ENCODE measurements at regions not wholly inside any gene's neighbourhood (a gene's known extent, or its start where the extent isn't known, plus 50 kb on each side); places are given as distances from the start of the nearest gene placed in this dataset.
"Not testable (repeated sequence)": the region's sequence is repeated elsewhere in the genome, so short reads cannot be mapped to it uniquely, and the experiment has no call there.

DNA sequence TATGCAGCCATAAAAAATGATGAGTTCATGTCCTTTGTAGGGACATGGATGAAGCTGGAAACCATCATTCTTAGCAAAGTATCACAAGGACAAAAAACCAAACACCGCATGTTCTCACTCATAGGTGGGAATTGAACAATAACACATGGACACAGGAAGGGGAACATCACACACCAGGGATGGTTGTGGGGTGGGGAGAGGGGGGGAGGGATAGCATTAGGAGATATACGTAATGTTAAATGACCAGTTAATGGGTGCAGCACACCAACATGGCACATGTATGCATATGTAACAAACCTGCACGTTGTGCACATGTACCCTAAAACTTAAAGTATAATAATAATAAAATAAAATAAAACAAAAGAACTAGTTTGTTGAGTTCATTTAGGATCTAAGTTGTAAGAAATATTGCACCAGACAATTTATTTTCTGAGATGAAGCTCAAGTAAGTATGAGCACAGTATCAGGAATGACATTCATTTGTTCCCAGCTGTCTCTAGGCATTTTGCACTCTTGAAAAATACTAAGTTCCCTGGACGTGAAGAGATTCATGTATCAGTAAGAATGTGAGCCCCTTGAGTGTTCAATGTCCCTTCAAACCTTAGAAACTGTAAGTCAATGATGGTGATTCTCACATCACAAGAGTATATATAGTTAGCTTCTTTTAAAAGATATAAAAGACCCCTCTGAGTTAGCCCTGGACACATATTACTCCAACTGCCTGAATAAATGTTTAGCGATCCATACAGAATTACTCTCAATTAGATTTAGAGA, 1519.3 kb upstream of the TPTE start:
- H3K27ac ChIP-seq (ENCODE audit: low read length in 2 of 2); H3K9me3 ChIP-seq (ENCODE audit: control extremely low read depth in 1 of 3, control insufficient read depth in 2 of 3, insufficient read depth in 1 of 3, low read length in 2 of 3); H3K79me2 ChIP-seq (ENCODE audit: control insufficient read depth, insufficient read depth, low read length); CTCF ChIA-PET; H3K4me1 ChIP-seq (ENCODE audit: control insufficient read depth in 2 of 2, insufficient read depth in 2 of 2, low read length in 2 of 2); H3K4me2 ChIP-seq (replicated peaks; ENCODE audit: low read depth, low read length, poor library complexity, severe bottlenecking); H3K27me3 Mint-ChIP-seq; H3K9ac ChIP-seq (ENCODE audit: low read length); H3K4me3 Mint-ChIP-seq; H2AFZ ChIP-seq (ENCODE audit: insufficient read depth, low read depth, low read length, poor library complexity, severe bottlenecking); DNase-seq; ATAC-seq (ENCODE audit: low read depth); H3K27me3 ChIP-seq (replicated peaks in 1 of 4; ENCODE audit: control extremely low read depth in 1 of 4, control insufficient read depth in 3 of 4, insufficient read depth in 4 of 4, low read length in 3 of 4); intact Hi-C loops (cut with micrococcal nuclease); POLR2A ChIA-PET; H3K9me3 Mint-ChIP-seq (ENCODE audit: insufficient read depth); H4K20me1 ChIP-seq (ENCODE audit: control insufficient read depth, insufficient read depth, low read length, poor library complexity, severe bottlenecking); H3K4me3 ChIP-seq (ENCODE audit: control extremely low read depth in 1 of 5, extremely low read depth in 1 of 5, insufficient read depth in 1 of 5, low read depth in 2 of 5, low read length in 4 of 5); H3K27ac Mint-ChIP-seq; H3K4me1 Mint-ChIP-seq; H3K36me3 ChIP-seq (replicated peaks in 1 of 2; ENCODE audit: control extremely low read depth in 1 of 2, control insufficient read depth in 1 of 2, extremely low read depth in 1 of 2, insufficient read depth in 2 of 2, low read length in 1 of 2): not testable (repeated sequence)
- 67% methylated on average over 1 of the region's 5 CpGs for whole genome bisulfite sequencing (ENCODE audit: insufficient coverage)

DNA sequence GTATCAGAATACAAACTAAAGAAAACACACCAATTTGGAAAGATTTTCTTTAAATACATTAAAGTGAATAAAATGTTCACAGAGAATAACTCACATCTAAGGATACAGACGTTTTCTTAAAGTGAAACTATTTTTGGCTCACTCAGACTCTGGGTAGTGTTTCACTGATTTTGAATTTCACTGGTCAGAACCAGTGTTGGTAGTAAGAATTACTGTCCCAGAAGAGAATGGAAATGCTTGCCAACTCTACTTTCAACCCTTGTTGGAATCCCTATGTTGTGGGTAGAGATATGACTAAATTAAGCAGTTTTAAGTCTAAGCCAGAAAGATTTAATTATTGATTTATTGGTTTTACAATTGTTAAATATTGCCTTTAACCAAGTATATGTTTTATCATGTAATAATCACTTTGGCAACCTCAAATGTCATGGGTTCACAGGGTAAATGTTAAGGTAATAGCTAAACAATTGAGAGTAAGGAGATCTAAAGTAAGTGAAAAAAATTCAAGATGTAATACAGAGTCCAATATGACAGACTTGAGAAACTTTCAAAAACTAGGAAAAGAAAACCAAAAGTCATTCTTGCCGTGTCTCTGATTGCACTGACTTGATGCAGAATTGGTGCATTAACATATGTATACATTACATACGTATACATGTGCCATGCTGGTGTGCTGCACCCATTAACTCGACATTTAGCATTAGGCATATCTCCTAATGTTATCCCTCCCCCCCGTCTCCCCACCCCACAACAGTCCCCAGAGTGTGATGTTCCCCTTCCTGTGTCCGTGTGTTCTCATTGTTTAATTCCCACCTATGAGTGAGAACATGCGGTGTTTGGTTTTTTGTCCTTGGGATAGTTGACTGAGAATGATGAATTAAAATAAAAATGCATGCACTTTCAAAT, 1517.2 kb upstream of the TPTE start:
- WGBS (ENCODE audit: insufficient coverage), result 57% methylated on average over 6 of the region's 7 CpGs
- H2AFZ ChIP-seq (ENCODE audit: insufficient read depth, low read depth, low read length, poor library complexity, severe bottlenecking); H3K27ac Mint-ChIP-seq; H3K4me3 Mint-ChIP-seq; H3K9me3 Mint-ChIP-seq (ENCODE audit: insufficient read depth); DNase-seq; H3K4me1 Mint-ChIP-seq; H3K27me3 ChIP-seq (replicated peaks in 1 of 4; ENCODE audit: control extremely low read depth in 1 of 4, control insufficient read depth in 3 of 4, insufficient read depth in 4 of 4, low read length in 3 of 4); H3K9ac ChIP-seq (ENCODE audit: low read length); POLR2A ChIA-PET; ATAC-seq (ENCODE audit: low read depth); H3K36me3 ChIP-seq (replicated peaks in 1 of 2; ENCODE audit: control extremely low read depth in 1 of 2, control insufficient read depth in 1 of 2, extremely low read depth in 1 of 2, insufficient read depth in 2 of 2, low read length in 1 of 2); H3K4me1 ChIP-seq (ENCODE audit: control insufficient read depth in 2 of 2, insufficient read depth in 2 of 2, low read length in 2 of 2); H3K27me3 Mint-ChIP-seq; intact Hi-C loops (cut with micrococcal nuclease); H3K79me2 ChIP-seq (ENCODE audit: control insufficient read depth, insufficient read depth, low read length); H3K4me2 ChIP-seq (replicated peaks; ENCODE audit: low read depth, low read length, poor library complexity, severe bottlenecking); CTCF ChIA-PET; H3K4me3 ChIP-seq (ENCODE audit: control extremely low read depth in 1 of 5, extremely low read depth in 1 of 5, insufficient read depth in 1 of 5, low read depth in 2 of 5, low read length in 4 of 5); H3K27ac ChIP-seq (ENCODE audit: low read length in 2 of 2); H4K20me1 ChIP-seq (ENCODE audit: control insufficient read depth, insufficient read depth, low read length, poor library complexity, severe bottlenecking): not testable (repeated sequence)
- H3K9me3 ChIP-seq (ENCODE audit: control extremely low read depth in 1 of 3, control insufficient read depth in 2 of 3, insufficient read depth in 1 of 3, low read length in 2 of 3), result peaks cover 3 to 15% (median 10%) of the 10 kb centered on the region in 3 donors

DNA sequence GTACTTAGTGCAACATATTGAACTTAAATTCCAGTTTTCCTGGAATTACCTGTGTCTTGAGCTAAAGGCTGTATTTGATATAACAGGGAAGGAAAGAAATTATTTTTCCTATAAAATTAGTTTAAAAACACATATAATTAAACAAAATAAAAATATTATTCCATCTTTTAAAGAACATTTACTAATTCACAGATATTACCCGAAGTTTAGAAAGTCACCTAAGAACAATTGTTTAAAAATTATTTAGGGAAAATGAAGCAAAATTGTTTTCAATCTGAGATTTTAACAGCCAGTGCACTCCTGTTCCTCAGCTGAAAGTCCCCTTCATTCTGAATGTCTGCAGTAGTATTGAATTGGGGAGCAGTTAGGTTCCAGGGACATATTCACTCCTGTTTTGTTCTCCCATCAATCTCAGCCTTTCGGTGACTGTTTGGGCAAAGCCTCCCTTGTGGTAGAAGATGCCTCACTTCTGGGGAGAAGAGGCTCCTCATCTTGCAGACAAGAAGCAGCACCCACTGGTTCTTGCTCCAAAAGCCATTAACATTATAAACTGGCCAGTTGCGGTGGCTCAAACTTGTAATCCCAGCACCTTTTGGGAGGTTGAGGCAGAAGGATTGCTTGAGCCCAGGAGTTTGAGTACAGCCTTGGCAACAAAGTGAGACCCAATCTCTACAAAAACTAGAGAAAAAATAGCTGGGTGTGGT, 1516.4 kb upstream of the TPTE start:
- H3K27ac Mint-ChIP-seq; H3K36me3 ChIP-seq (replicated peaks in 1 of 2; ENCODE audit: control extremely low read depth in 1 of 2, control insufficient read depth in 1 of 2, extremely low read depth in 1 of 2, insufficient read depth in 2 of 2, low read length in 1 of 2); H3K27ac ChIP-seq (ENCODE audit: low read length in 2 of 2); H3K9me3 Mint-ChIP-seq (ENCODE audit: insufficient read depth); H4K20me1 ChIP-seq (ENCODE audit: control insufficient read depth, insufficient read depth, low read length, poor library complexity, severe bottlenecking); H3K4me3 Mint-ChIP-seq; H3K27me3 ChIP-seq (replicated peaks in 1 of 4; ENCODE audit: control extremely low read depth in 1 of 4, control insufficient read depth in 3 of 4, insufficient read depth in 4 of 4, low read length in 3 of 4); H3K9ac ChIP-seq (ENCODE audit: low read length); H3K4me2 ChIP-seq (replicated peaks; ENCODE audit: low read depth, low read length, poor library complexity, severe bottlenecking); DNase-seq; ATAC-seq (ENCODE audit: low read depth); POLR2A ChIA-PET; intact Hi-C loops (cut with micrococcal nuclease); H3K4me3 ChIP-seq (ENCODE audit: control extremely low read depth in 1 of 5, extremely low read depth in 1 of 5, insufficient read depth in 1 of 5, low read depth in 2 of 5, low read length in 4 of 5); H3K4me1 Mint-ChIP-seq; H3K27me3 Mint-ChIP-seq; H3K4me1 ChIP-seq (ENCODE audit: control insufficient read depth in 2 of 2, insufficient read depth in 2 of 2, low read length in 2 of 2); H2AFZ ChIP-seq (ENCODE audit: insufficient read depth, low read depth, low read length, poor library complexity, severe bottlenecking); H3K79me2 ChIP-seq (ENCODE audit: control insufficient read depth, insufficient read depth, low read length): not testable (repeated sequence)
- H3K9me3 ChIP-seq (ENCODE audit: control extremely low read depth in 1 of 3, control insufficient read depth in 2 of 3, insufficient read depth in 1 of 3, low read length in 2 of 3), result peaks cover 2 to 15% (median 10%) of the 10 kb centered on the region in 3 donors
- CTCF ChIA-PET, result interaction anchor here (0.6 kb wide), 1 partner anchor 1426 kb away, joined by 3 read pairs; no protein-coding TSS in a partner anchor
- 39% methylated on average over 2 of the region's 3 CpGs for WGBS (ENCODE audit: insufficient coverage)
